GM12872 (cell line): ENCODE measurements at regions not wholly inside any gene's neighbourhood (a gene's known extent, or its start where the extent isn't known, plus 50 kb on each side); places are given as distances from the start of the nearest gene placed in this dataset.

Experiments used
- CTCF ChIP-seq: IDR thresholded peaks from 3 replicates; pipeline ENCODE4 v1.5.1; 2011; ENCODE audit warnings: low read depth, mild to moderate bottlenecking, low read length, moderate library complexity; ENCODE audit not compliant: insufficient read depth

DNA sequence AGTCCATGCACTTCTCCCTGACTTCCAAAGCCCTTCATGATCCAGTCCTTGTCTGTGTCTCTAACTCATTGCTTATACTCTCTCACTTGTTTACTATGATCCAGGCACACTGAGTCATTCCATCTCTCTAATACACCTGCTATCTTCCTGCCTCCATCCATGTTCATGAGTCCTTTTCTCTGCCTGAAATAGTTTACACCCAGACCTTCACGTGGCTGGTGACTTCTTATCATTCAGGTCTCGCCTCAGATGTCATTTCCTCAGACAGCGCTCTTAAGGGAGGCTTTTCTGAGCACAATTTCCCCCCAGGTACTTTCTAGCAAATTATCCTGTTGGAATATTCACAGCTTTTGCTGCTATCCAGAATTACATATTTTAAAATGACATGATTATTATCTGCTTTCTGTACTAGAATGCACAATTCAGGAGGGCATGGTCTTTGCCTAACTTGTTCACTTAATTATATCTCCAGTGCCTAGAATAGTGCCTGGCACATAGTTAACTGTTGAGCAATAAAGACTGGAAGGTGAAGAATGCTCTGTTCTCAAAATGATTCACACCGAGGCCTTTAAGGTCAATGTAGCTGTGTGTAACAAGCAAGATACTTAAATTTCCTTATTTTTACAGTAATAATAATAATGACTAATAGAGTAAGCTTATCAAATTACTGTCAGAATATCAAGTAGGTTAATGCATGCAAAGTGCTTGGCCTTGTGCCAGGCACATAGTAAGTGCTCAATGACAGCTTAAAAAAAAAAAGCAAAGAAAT lies 183.7 kb upstream of the SPRY2 start:
- no peak for TF ChIP-seq CTCF

- no peak for TF ChIP-seq CTCF
Observed at GRCh38 chr13:80523134-80523533, 182.2 kb upstream of the SPRY2 start.

DNA sequence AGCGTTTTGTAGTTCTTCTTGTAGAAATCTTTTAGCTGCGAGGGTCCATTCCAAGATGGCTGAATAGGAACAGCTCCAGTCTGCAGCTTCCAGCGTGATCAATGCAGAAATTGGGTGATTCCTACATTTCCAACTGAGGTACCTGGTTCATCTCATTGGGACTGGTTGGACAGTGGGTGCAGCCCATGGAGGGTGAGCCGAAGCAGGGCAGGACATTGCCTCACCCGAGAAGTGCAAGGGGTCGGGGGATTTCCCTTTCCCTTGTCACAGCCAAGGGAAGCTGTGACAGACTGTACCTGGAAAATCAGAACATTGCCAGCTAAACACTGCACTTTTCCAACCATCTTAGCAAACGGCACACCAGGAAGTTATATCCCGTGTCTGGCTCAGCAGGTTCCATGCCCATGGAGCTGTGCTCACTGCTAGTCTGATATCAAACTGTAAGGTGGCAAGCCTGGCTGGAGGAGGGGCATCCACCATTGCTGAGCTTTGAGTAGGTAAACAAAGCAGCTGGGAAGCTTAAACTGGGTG lies 176.0 kb upstream of the SPRY2 start:
- TF ChIP-seq CTCF: no peak

GRCh38 chr13:80515296-80515695 lies 174.4 kb upstream of the SPRY2 start:
- TF ChIP-seq CTCF: no peak

GRCh38 chr13:80513196-80513595 lies 172.3 kb upstream of the SPRY2 start:
- no peak for TF ChIP-seq CTCF

- no peak for TF ChIP-seq CTCF
Observed at GRCh38 chr13:80510686-80511085, 169.8 kb upstream of the SPRY2 start.

GRCh38 chr13:80509264-80509663 lies 168.3 kb upstream of the SPRY2 start:
- TF ChIP-seq CTCF: no peak
